ENCODE measurements at regions not wholly inside any gene's neighbourhood (a gene's known extent, or its start where the extent isn't known, plus 50 kb on each side); places are given as distances from the start of the nearest gene placed in this dataset.

DNA sequence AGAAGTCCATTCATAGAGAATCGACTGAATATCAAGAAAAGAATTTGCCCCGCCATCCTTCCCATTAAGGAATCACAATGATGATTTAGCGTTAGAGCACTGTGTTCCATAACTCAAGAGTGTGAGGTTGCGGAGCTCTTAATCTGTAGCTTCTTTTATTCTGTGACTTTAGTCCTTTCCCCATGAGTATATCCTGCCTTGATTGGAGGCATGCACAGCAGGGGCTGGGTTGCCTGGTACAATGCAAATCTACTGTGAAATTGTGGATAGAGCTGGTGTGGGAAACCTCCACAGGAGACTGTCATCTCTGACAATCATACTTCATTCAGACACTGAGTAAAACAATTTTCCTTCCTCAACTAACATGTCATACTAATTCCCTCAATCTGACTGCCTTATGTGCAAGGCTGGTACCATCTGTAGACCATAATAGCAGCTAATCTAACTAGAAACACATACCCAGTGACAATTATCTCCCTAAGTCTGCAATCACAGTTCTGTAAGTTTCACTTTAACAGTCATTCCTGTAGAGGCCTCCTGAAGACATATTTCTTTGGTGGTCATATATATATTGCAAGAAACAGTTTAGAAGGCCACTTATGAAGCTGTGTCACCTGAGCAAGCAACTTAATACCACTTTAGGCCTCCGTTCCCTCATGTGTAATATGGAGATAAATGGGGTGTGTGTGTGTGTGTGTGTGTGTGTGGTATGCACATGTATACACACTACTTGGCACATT is 355.2 kb upstream of the FAM241A start:
- Histone ChIP-seq H4K20me1 (ENCODE audit: insufficient read depth) (no peaks in the 10 kb centered on the region), H3K79me2 (replicated peaks; ENCODE audit: insufficient read depth, low read length) (no peaks in the 10 kb centered on the region), H3K9me3 (ENCODE audit: low read length) (no peaks in the 10 kb centered on the region), H2AFZ (ENCODE audit: low read depth, low read length) (no peak overlapping the region), H3K9me2 (ENCODE audit: insufficient read depth, low read length) (no peaks in the 10 kb centered on the region), H3F3A (ENCODE audit: insufficient read depth, low read length, poor library complexity, severe bottlenecking) (peaks cover 3% of the 10 kb centered on the region), H3K4me3 (ENCODE audit: low read length) (no peak overlapping the region), H3K4me2 (ENCODE audit: low read length) (no peak overlapping the region), H3K9ac (ENCODE audit: low read length) (no peak overlapping the region), H3K27ac (ENCODE audit: low read length) (peak overlapping the region; percentile 24), H3K36me3 (ENCODE audit: insufficient read depth, low read length) (no peaks in the 10 kb centered on the region), H3K27me3 (ENCODE audit: insufficient read depth, low read depth, low read length) (no peaks in the 10 kb centered on the region)
- no peak for TF ChIP-seq EZH2 (IDR thresholded peaks at IDR 0.05; ENCODE audit: borderline replicate concordance, insufficient read depth, low read length, poor library complexity, severe bottlenecking)
- TF ChIP-seq RAD21 (conservative IDR thresholded peaks at IDR 0.05) = no peak
- no peak for TF ChIP-seq MXI1 (conservative IDR thresholded peaks at IDR 0.05; ENCODE audit: poor library complexity, severe bottlenecking)
- peak; percentile 95 for TF ChIP-seq EP300 (conservative IDR thresholded peaks at IDR 0.05; ENCODE audit: poor library complexity, severe bottlenecking)
- TF ChIP-seq, protein P1, sequence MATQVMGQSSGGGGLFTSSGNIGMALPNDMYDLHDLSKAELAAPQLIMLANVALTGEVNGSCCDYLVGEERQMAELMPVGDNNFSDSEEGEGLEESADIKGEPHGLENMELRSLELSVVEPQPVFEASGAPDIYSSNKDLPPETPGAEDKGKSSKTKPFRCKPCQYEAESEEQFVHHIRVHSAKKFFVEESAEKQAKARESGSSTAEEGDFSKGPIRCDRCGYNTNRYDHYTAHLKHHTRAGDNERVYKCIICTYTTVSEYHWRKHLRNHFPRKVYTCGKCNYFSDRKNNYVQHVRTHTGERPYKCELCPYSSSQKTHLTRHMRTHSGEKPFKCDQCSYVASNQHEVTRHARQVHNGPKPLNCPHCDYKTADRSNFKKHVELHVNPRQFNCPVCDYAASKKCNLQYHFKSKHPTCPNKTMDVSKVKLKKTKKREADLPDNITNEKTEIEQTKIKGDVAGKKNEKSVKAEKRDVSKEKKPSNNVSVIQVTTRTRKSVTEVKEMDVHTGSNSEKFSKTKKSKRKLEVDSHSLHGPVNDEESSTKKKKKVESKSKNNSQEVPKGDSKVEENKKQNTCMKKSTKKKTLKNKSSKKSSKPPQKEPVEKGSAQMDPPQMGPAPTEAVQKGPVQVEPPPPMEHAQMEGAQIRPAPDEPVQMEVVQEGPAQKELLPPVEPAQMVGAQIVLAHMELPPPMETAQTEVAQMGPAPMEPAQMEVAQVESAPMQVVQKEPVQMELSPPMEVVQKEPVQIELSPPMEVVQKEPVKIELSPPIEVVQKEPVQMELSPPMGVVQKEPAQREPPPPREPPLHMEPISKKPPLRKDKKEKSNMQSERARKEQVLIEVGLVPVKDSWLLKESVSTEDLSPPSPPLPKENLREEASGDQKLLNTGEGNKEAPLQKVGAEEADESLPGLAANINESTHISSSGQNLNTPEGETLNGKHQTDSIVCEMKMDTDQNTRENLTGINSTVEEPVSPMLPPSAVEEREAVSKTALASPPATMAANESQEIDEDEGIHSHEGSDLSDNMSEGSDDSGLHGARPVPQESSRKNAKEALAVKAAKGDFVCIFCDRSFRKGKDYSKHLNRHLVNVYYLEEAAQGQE (IDR thresholded peaks at IDR 0.05; ENCODE audit: borderline replicate concordance) = peak; percentile 91
- TF ChIP-seq, protein P2, sequence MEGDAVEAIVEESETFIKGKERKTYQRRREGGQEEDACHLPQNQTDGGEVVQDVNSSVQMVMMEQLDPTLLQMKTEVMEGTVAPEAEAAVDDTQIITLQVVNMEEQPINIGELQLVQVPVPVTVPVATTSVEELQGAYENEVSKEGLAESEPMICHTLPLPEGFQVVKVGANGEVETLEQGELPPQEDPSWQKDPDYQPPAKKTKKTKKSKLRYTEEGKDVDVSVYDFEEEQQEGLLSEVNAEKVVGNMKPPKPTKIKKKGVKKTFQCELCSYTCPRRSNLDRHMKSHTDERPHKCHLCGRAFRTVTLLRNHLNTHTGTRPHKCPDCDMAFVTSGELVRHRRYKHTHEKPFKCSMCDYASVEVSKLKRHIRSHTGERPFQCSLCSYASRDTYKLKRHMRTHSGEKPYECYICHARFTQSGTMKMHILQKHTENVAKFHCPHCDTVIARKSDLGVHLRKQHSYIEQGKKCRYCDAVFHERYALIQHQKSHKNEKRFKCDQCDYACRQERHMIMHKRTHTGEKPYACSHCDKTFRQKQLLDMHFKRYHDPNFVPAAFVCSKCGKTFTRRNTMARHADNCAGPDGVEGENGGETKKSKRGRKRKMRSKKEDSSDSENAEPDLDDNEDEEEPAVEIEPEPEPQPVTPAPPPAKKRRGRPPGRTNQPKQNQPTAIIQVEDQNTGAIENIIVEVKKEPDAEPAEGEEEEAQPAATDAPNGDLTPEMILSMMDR (IDR thresholded peaks at IDR 0.05; ENCODE audit: poor library complexity, severe bottlenecking) = no peak
- TF ChIP-seq SMC3 (conservative IDR thresholded peaks at IDR 0.05; ENCODE audit: poor library complexity) = no peak
- TF ChIP-seq POLR2AphosphoS5 (IDR thresholded peaks at IDR 0.05) = peak; percentile 78
- no peak for TF ChIP-seq TAF1 (IDR thresholded peaks at IDR 0.05; ENCODE audit: low read depth)

DNA sequence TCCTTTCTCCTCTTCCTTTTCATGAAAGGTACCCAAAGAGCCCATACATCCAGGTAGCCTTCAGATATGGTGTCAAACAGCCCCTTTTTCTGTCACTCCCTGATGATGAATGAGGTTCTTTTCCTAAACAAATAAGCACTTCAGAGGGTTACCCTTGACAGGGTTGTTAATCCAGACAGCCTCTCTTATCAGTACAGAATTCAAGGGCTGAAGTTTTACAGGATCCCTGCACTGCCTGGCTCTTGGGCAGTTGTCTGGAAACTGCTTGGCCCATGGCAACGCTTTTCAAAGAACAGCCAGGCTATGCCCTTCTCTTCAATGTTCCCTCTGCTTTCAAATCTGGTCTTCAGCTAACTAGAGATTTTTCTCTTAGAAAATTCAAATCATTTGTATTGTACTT is 352.6 kb upstream of the FAM241A start:
- no peak overlapping the region for H2AFZ ChIP-seq (ENCODE audit: low read depth, low read length)
- no peak overlapping the region for H3K4me2 ChIP-seq (ENCODE audit: low read length)
- H3K4me3 ChIP-seq (ENCODE audit: low read length) = no peak overlapping the region
- H3K79me2 ChIP-seq (replicated peaks; ENCODE audit: insufficient read depth, low read length) = no peaks in the 10 kb centered on the region
- H3K9me3 ChIP-seq (ENCODE audit: low read length) = no peaks in the 10 kb centered on the region
- H4K20me1 ChIP-seq (ENCODE audit: insufficient read depth) = no peaks in the 10 kb centered on the region
- H3F3A ChIP-seq (ENCODE audit: insufficient read depth, low read length, poor library complexity, severe bottlenecking) = peaks cover 3% of the 10 kb centered on the region
- TF ChIP-seq, protein P2 (IDR thresholded peaks at IDR 0.05; ENCODE audit: poor library complexity, severe bottlenecking) = no peak
- TF ChIP-seq POLR2AphosphoS5 (IDR thresholded peaks at IDR 0.05) = no peak
- no peak for TF ChIP-seq RAD21 (conservative IDR thresholded peaks at IDR 0.05)
- no peak for TF ChIP-seq MXI1 (conservative IDR thresholded peaks at IDR 0.05; ENCODE audit: poor library complexity, severe bottlenecking)
- TF ChIP-seq, protein P1 (IDR thresholded peaks at IDR 0.05; ENCODE audit: borderline replicate concordance) = no peak
- no peak for TF ChIP-seq SMC3 (conservative IDR thresholded peaks at IDR 0.05; ENCODE audit: poor library complexity)
- no peak for TF ChIP-seq EZH2 (IDR thresholded peaks at IDR 0.05; ENCODE audit: borderline replicate concordance, insufficient read depth, low read length, poor library complexity, severe bottlenecking)
- no peak for TF ChIP-seq TAF1 (IDR thresholded peaks at IDR 0.05; ENCODE audit: low read depth)
- no peak for TF ChIP-seq EP300 (conservative IDR thresholded peaks at IDR 0.05; ENCODE audit: poor library complexity, severe bottlenecking)
- H3K27ac ChIP-seq (ENCODE audit: low read length) = no peak overlapping the region
- no peak overlapping the region for H3K9ac ChIP-seq (ENCODE audit: low read length)
- H3K36me3 ChIP-seq (ENCODE audit: insufficient read depth, low read length) = no peaks in the 10 kb centered on the region
- no peaks in the 10 kb centered on the region for H3K9me2 ChIP-seq (ENCODE audit: insufficient read depth, low read length)
- H3K27me3 ChIP-seq (ENCODE audit: insufficient read depth, low read depth, low read length) = no peaks in the 10 kb centered on the region
